Ascending aorta (tissue), 2 donors: ENCODE measurements at regions not wholly inside any gene's neighbourhood (a gene's known extent, or its start where the extent isn't known, plus 50 kb on each side); places are given as distances from the start of the nearest gene placed in this dataset.

ENCODE experiments used
- DNase-seq, 2 donors: peaks; one replicate each; pipeline ENCODE4 v3.0.0-alpha.2; 2019; ENCODE audit warnings: low spot score in 2 of 2
- H3K27ac ChIP-seq, 2 donors: fragments of 200-600 bp; sonication (generic); one replicate each; pipeline ENCODE4 v1.5.1; 2016 to 2017; ENCODE audit warnings: mild to moderate bottlenecking in 1 of 2
- H3K27me3 ChIP-seq: fragments of 200-600 bp; sonication (generic); one replicate; pipeline ENCODE4 v1.5.1; 2017
- H3K36me3 ChIP-seq, 2 donors: fragments of 200-600 bp; sonication (generic); one replicate each; pipeline ENCODE4 v1.5.1; 2016
- H3K4me1 ChIP-seq, 2 donors: fragments of 200-600 bp; sonication (generic); one replicate each; pipeline ENCODE4 v1.5.1; 2016 to 2017; ENCODE audit warnings: mild to moderate bottlenecking in 1 of 2
- H3K4me3 ChIP-seq, 2 donors: fragments of 200-600 bp; sonication (generic); one replicate each; pipeline ENCODE4 v1.5.1; 2016 to 2017; ENCODE audit warnings: mild to moderate bottlenecking in 1 of 2
- H3K9me3 ChIP-seq, 2 donors: fragments of 200-600 bp; sonication (generic); one replicate each; pipeline ENCODE4 v1.5.1; 2016
- intact Hi-C: fragments of 100-400 bp; cut with DNase I; formaldehyde crosslinking; loops from one replicate; pipeline ENCODE4 v1.15.1; 2023
- TF ChIP-seq, protein P1 (sequence below), 3 experiments: fragments of 200-600 bp in 2 of 3; fragments of 450-650 bp in 1 of 3; sonication (generic) in 2 of 3; IDR thresholded peaks; one replicate each; pipeline ENCODE4 v1.5.1; 2016 to 2019; ENCODE audit warnings: antibody characterized with exemption in 3 of 3, mild to moderate bottlenecking in 1 of 3, moderate library complexity in 1 of 3

DNA sequence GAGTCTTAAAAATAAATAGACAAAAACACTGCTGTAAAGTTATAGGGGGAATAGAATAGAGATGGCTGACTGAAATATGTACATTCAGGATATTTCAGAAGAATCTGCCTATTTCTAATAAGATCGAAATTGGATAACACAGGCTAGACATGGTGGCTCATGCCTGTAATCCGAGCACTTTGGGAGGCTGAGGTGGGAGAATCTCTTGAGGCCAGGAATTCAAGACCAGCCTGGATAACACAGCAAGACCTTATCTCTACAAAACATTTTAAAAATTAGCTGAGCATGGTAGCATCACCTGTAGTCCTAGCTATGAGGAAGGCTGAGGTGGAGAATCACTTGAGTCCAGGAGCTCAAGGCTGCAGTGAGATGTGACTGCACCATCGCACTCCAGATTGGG, 146.6 kb upstream of the CCDC150 start:
- intact Hi-C loops, result no loop called here
- H3K4me3 ChIP-seq, result no peak overlapping the region
- H3K9me3 ChIP-seq, result no peaks in the 10 kb centered on the region
- no peaks in the 10 kb centered on the region for H3K4me1 ChIP-seq
- H3K36me3 ChIP-seq, result no peaks in the 10 kb centered on the region
- DNase-seq, result no peak
- H3K27ac ChIP-seq, result no peak overlapping the region
- TF ChIP-seq, protein P1, sequence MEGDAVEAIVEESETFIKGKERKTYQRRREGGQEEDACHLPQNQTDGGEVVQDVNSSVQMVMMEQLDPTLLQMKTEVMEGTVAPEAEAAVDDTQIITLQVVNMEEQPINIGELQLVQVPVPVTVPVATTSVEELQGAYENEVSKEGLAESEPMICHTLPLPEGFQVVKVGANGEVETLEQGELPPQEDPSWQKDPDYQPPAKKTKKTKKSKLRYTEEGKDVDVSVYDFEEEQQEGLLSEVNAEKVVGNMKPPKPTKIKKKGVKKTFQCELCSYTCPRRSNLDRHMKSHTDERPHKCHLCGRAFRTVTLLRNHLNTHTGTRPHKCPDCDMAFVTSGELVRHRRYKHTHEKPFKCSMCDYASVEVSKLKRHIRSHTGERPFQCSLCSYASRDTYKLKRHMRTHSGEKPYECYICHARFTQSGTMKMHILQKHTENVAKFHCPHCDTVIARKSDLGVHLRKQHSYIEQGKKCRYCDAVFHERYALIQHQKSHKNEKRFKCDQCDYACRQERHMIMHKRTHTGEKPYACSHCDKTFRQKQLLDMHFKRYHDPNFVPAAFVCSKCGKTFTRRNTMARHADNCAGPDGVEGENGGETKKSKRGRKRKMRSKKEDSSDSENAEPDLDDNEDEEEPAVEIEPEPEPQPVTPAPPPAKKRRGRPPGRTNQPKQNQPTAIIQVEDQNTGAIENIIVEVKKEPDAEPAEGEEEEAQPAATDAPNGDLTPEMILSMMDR (IDR thresholded peaks at IDR 0.05), result no peak
- H3K27me3 ChIP-seq, result no peaks in the 10 kb centered on the region

DNA sequence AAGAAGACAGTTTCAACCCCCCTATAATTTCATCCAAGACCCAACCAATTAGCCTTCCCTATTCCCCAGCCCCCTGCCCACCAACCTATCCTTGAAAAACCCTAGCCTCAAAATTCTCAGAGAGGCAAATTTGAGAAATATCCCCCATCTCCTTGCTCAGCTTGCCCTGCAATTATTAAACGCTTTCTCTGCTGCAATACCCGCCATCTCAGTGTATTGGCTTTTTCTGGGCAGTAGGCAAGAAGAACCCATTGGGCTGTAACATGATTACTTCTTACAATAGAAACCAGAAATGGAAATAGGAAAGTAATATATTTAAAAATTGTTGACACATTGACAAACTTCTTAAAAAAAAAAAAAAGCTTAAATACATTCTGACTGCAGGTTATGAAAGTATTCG, 140.6 kb upstream of the CCDC150 start:
- no peaks in the 10 kb centered on the region for H3K36me3 ChIP-seq
- no peaks in the 10 kb centered on the region for H3K4me1 ChIP-seq
- H3K4me3 ChIP-seq, result no peak overlapping the region
- intact Hi-C loops, result no loop called here
- TF ChIP-seq, protein P1 (IDR thresholded peaks at IDR 0.05), result no peak
- DNase-seq, result no peak
- no peak overlapping the region for H3K27ac ChIP-seq
- no peaks in the 10 kb centered on the region for H3K27me3 ChIP-seq
- H3K9me3 ChIP-seq, result peaks cover 0 to 7% of the 10 kb centered on the region in 2 donors

DNA sequence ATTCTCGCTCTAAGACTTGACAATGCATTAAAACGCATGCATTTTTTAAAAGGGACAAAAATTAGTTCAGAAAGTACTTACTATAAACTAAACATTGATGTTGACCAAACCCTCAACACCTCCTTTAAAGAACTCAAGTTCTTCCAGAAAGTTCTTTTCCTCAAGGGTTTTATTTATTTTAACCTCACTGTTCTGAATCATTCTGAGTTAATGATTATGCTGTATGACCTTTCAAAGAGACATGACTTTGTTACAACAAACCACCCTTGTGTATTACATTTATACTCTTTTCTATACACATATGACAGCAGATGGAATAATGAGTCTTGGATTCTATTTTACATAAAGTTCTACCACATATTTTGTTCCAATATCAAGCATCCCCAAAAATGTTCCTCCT, 139.8 kb upstream of the CCDC150 start:
- Histone ChIP-seq H3K9me3 (peaks cover 0 to 7% of the 10 kb centered on the region in 2 donors), H3K4me1 (no peaks in the 10 kb centered on the region), H3K4me3 (no peak overlapping the region), H3K27me3 (no peaks in the 10 kb centered on the region), H3K27ac (no peak overlapping the region), H3K36me3 (no peaks in the 10 kb centered on the region)
- TF ChIP-seq, protein P1 (IDR thresholded peaks at IDR 0.05), result no peak
- no peak for DNase-seq
- intact Hi-C loops, result no loop called here

DNA sequence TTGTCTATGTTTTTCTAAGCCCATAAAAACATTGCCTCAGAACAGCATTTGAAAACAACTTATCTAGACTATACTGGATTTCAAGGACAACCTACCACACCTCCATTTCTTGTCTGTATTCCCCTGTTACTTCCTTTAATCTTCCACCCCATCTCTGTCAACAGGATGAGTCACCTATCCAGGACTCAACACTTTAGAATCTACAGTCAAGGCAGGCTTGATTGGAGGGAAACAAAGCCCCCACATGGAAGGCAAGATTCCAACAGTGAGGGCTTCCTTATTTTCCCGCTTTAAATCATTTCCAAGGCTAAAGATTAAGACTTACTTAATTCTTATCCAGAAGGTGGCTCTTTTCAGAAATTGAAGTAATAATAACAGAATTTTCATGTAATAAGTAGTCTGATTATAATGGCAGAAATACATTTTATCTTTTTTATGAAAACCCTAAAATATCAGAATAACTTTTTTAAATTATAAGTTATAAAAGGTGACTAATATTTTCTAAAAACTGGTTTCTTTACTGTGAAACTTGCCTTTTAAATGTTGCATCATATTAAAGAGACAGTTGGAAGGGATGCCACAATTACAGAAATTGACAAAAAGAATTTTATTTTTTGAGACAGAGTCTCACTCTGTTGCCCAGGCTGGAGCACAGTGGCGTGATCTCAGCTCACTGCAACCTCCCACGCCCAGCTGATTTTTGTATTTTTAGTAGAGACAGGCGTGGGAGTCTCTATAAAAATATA, 138.7 kb upstream of the CCDC150 start:
- Histone ChIP-seq H3K4me3 (no peak overlapping the region), H3K27me3 (no peaks in the 10 kb centered on the region), H3K36me3 (no peaks in the 10 kb centered on the region), H3K9me3 (peaks cover 0 to 7% of the 10 kb centered on the region in 2 donors), H3K27ac (no peak overlapping the region), H3K4me1 (no peaks in the 10 kb centered on the region)
- TF ChIP-seq, protein P1 (IDR thresholded peaks at IDR 0.05), result no peak
- intact Hi-C loops, result no loop called here
- DNase-seq, result no peak

DNA sequence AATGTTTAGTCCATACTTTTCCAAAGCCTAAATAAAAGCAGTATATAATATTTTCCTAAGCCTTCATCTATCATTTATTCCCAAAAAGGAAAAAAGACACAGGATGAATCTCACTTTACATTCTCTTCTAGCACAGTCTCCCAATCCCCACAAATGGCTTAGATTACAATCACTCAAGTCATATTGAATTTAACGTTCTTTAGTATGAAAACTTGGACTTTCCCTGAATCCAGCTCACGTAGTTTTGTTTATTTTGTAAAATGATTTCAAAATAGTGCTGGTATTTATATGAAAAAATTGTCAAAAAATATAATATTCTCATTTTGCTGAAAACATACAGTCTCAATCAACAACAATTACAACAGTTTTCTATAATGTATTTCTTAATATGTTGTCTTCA, 137.7 kb upstream of the CCDC150 start:
- Histone ChIP-seq H3K27ac (no peak overlapping the region), H3K27me3 (no peaks in the 10 kb centered on the region), H3K36me3 (no peaks in the 10 kb centered on the region), H3K4me3 (no peak overlapping the region), H3K9me3 (peaks cover 0 to 7% of the 10 kb centered on the region in 2 donors), H3K4me1 (no peaks in the 10 kb centered on the region)
- no peak for DNase-seq
- TF ChIP-seq, protein P1 (IDR thresholded peaks at IDR 0.05), result no peak
- intact Hi-C loops, result no loop called here
